ENCODE measurements at regions not wholly inside any gene's neighbourhood (a gene's known extent, or its start where the extent isn't known, plus 50 kb on each side); places are given as distances from the start of the nearest gene placed in this dataset.

DNA sequence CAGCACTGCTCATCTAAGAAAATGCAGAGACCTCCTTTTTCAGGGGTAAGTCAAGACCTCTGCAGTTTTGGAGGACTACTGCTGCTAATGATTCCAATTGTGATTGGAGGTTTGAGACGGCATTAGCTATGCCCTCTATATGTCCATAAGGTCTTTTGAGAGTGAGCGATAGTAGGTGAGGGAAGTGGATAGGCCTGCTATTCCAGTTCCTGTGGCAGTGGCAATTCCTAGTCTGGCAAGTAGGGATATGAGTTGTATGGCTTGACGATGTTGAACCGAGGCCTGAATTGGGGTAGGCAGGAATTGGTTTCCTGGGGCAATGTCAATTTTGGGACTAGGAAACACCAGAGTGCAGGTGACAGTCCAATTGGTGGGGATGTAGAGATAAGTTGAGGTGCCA, 913.1 kb upstream of the SLITRK5 start:
- DNase-seq, result no peak

DNA sequence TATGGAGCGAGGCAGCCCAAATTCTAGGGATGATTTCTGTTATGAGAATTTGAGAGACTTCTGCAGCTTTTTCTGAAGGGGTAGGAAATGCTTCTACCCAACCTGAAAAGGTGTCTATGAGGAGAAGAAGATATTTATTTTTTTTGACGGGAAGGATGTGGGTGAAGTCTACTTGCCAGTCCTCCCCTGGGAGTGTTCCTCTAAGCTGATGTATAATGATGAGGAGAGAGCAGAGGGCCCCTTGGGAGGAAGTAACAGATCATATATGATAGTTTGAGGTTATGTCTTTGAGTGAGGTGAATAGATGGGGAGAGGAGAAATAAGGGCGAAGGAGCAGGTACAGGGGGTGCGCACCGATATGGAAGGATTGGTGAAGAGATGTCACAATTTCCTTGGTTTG, 910.6 kb upstream of the SLITRK5 start:
- no peak for DNase-seq

DNA sequence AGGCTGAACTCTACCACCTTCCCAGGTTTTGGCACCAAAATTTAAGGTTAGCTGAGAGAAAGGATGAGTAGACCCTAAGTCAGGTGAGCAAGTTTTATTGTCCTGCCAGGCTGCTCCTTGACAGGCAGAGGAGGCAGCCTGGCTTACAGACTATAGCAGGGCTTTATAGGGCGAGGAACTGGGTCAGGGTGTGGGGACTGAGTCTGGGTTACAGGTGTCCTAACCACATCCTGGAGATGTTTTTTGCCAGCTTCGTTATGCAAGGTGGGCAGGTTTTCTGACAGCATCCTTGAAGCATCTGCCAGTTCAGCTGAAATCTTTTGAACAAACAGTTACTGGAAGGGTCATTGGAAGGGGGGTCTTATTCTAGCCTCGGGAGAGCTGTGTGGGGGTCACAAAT, 905.7 kb upstream of the SLITRK5 start:
- no peak for DNase-seq

DNA sequence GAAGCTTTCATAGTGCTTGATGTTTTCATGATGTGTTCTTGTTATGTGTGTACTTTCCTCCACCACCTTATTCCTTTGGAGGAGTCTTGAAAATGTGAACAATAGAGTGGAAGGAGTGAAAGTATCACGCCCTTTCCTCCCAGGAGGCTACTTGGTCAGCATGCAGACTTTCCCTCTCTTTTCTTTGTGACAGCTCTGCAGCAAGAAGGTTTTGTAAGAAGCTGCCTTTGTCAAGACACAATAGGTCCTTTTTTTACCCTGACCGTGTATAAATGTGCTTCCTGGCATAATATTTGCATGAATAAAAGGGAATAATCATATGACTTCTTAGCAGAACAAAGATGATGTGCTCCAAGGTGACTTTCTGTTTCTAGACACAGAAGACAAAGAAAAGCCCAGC, 882.6 kb upstream of the SLITRK5 start:
- DNase-seq, result no peak

DNA sequence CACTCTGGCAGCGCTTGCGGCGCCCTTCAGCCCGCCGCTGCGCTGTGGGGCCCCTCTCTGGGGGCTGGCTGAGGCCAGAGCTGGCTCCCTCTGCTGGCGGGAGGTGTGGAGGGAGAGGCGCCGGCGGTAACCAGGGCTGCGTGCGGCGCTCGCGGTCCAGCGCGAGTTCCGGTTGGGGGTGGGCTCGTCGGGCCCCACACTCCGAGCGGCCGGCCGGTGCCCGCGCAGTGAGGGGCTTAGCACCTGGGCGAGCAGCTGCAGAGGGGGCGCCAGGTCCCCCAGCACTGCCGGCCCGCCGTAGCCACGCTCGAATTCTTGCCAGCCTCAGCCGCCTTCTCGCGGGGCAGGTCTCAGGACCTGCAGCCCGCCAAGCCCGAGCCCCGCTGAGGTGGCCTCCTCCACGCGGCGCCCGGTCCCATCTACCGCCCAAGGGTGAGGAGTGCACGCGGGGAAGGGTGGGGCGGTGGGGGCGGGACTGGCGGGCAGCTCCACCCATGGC, 879.0 kb upstream of the SLITRK5 start:
- no peak for DNase-seq

DNA sequence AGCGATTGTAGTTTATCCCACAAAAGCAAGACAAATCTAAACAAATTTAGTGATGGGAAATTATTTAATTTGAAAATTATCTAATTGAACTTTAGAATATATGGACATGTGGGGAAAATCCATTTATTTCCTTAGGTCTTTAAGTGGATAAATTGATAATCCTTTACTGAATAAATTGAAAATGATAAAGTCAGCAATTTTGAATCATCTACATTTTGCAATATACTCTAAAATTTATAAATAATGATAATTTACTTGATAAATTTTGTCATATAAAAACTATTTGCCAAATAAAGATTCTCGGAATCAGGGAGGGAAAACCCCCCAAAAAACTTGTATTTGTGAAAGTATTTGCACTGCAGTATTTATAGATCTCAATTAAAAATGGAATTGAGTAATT, 875.3 kb upstream of the SLITRK5 start:
- DNase-seq, result no peak

DNA sequence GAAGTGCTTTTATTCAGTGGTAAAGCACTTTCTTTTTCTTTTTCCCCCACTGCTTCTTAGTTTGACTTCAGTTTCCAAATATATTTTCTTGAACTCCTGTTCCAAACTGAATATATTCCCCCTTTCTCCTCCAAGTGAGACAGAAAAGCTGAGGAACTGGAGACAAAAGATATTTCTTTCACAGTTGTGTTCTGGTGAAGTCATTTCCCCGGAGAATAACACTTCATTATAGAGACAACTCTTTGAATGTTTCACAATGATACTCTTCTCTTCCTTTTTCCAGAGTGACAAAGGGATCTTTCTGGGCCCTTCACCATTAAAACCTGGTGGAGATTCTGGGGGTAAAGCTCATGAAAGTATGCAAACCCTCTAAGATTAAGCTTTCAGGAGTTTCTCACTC, 860.8 kb upstream of the SLITRK5 start:
- DNase-seq, result no peak

DNA sequence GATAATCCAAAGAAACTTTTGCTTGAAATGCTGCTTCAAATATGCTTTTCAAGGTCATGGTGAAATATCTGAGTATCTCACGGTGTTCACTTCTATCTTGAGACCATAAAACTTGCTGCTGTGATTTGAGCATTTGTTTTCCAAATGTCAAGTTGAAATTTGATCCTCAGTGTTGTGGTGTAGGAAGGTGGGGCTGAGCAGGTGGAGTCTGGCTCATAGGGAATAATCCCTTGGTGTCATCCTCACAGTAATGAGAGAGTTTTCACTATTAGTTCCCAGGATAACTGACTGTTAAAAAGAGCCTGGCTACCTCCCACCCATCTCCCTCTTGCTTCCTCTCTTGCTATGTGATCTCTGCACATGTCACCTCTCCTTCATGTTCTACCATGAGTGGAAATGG, 858.0 kb upstream of the SLITRK5 start:
- DNase-seq, result no peak

DNA sequence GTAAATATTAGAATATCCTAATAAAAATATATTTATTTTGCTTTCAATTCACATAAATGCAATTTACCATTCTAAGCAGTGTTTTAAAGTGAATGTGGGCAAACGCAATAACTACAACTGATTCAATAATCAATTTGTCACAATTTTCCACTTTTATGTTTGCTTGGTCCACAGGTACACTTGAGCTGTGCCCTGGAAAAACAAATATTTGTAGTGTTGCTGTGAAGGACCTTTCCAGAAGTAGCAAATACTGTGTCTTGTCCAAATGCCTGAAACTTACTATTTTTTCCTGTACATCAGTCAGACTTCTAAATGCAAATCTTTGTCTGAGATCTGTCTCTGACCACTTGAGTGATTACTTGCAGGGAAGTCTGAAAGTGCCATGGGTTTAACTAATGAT, 845.8 kb upstream of the SLITRK5 start:
- no peak for DNase-seq

DNA sequence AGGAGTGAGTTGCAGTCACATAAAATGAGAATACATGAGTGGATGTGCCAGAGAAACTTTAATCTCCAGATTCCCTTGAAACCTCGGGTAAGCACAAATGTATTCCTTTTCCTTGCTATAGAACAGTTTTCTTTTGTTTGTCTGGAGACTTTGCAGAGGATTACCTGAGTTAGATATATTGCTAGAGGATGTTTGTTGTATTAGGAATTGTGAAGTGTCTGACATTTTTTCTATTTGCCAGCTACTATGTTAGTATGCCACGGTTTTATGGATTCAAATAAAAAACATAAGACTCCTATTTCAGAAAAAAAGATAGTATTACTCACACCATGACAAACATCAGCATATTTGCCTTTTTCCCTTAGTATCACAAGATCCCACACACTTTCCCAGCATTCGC, 844.9 kb upstream of the SLITRK5 start:
- no peak for DNase-seq

DNA sequence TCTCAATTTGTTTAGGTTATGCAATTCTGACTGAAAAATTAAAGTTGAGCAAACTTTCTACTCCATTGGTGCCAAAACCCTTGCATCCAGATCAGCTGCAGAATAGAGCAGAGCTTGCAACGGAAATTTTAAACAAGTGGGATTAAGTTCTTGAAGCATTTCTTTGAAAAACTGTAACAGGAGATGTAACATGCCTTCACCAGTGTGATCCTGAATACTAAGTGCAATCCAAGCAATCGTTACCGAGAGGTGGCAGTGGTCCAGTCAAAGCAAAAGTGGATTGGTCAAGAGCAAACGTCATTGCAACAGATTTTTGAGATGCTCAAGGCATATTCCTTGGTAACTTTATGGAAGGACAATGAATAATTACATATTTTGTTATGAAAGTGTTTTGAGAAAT, 841.1 kb upstream of the SLITRK5 start:
- no peak for DNase-seq

DNA sequence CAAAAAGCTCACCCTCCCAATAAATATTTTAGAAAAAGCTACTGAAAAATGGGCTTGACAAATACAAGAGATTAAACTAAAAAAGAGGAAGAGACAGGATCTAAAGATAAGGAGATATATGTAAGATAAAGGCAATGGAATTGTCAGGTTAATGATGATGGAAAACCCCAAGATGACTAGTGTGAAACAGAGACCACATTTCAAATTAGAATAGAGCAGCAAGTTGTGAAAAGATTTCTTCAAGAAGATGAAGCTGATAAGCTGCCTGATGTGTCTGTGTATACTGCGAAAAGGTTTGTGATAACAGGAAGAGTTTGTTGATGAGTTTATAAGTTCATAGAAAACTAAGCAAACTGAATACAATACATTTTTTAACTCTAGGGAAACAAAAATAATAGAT, 840.1 kb upstream of the SLITRK5 start:
- peak; percentile 32 for DNase-seq

DNA sequence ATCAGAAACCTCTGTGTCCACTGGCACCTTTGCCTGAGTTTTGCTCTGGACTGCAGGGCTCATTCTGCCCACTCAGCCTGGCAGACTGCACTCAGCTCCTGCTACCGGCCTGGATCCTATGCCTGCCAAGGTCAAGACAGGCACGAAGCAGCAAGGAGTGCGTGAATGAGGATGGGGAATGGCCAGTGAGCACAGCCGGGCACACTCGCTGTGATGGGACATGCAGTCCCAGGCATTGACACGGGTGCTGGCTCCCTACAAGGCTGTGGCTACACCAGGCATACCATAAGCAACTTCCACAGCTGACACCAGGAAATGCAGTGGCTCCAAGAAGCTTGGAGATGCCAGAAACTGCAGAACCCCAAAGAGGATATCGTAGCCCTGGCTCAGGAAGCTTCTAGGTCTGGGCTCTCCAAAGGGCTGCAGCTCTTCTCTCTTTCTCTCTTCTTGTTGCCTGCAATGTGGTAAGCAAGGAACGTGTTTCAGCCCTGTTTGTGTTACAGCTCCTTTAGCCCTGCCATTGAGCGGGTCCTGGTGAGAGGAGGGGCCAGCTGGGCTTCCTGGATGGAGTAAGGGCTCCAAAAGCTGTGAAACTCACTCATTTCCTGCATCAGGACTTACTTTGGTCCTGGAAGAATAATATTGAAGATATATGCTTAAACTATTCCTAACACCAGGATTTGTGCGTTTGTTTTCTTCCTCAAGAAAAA, 832.6 kb upstream of the SLITRK5 start:
- DNase-seq, result no peak

DNA sequence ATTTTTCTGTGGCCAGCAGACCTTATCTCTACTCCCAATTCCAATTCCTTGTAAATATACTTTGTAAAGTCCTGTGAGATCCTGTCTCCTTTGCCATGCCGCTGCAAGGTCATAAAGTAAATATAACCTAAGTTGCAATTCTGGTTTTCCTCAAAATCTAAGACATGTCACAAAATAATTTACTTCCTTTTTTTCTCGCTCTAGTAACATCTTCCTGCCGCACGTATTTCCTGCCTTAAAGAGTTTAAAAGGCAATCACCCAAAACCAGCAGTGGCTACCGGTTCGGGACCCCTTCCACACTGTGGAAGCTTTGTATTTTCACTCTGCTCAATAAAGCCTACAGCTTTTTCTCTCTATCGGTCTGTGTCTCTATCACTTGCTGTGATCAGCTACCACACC, 832.0 kb upstream of the SLITRK5 start:
- peak; percentile 2 for DNase-seq

DNA sequence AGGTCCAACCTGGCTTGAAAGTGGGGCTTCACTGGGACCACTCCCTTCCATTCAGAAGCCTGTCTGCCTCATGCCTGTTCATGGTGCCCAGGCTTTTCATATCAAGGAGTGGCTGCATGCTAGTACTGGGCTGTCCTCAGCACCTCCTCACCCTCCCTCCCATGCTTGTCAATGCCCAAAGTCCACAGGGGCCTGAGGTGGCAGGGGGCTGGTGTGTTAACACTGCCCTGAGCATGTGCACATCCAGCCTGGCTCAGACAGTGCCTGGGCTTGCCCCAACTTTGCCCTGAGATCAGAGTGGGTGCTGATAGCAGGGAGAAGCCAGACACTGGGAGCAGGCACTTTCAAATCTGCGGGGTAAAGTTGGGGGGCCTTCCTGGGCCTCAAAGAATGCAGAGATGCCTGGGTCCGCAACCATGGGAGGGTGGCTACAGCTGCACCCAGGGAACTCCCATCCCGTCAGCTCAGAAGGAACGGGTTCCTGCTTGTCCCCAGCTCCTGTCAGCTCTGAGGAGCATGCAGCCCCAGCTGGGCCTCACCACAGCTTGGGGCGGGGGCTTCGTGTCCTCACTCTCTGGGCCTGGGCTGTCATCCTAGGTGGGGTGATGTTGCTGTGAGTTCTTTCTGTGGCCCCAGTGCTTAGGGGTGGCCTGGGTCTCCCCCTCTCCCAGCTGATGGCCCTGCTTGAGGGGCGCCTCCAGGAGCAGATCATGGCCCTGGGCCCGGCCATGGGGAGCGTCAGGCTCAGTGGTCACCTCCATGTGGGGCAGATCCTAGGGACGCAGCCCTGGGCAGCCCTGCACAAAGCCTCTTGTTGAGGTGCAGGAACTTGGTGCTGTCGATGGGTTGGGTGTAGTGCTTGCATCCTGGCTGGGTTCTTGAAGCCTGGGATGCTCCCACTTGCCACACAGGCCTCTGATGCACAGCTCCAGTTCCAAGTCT, 830.6 kb upstream of the SLITRK5 start:
- no peak for DNase-seq

DNA sequence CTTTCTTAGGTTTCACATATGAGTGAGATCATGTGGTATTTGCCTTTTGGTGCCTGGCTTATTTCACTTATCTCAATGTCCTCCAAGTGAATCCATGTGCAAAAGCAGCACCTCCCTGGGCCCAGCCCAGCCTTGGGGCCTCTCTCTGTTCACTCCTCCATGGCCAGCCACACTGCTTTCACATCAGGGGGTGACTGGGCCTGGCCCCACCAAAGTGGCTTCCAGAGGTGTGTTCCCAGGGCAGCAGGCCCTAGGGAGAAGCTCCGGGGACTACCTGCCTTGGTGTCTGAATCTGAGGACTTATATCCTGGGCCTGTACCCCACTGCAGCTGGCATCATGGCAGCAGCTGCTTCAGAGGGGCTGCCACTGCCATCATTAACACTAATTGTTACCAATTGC, 829.9 kb upstream of the SLITRK5 start:
- DNase-seq, result no peak

DNA sequence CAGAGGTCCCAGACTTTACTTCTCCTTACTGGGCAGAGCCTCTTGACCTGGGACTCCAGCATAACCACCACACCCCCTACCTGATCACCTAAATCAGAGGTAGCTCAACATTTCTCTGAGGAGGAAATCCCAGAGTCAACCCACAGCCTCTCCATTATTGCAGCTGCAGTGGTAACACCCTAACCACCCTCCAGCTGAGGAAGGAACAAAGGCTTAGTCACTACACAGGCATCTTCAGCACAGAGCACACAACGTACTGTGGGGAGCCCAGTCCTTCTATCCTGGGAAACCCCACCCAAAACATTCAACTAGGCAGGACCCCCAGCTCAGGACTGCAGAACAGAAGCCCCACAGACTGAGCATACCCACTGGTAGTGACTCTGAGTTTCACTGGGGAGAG, 824.7 kb upstream of the SLITRK5 start:
- no peak for DNase-seq

DNA sequence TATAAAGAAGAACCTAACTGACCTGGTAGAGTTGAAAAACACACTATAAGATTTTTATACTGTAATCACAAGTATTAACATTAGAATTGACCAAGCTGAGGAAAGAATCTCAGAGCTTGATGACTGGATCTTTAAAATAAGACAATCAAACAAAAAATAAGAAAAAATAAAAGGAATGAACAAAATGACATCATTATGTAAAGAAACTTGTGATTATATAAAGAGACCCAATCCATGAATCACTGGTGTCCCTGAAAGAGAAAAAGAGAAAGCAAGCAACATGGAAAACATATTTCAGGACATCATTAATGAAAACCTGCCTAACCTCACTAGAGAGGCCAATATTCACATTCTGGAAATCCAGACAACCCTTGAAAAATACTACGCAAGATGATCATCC, 822.5 kb upstream of the SLITRK5 start:
- no peak for DNase-seq

DNA sequence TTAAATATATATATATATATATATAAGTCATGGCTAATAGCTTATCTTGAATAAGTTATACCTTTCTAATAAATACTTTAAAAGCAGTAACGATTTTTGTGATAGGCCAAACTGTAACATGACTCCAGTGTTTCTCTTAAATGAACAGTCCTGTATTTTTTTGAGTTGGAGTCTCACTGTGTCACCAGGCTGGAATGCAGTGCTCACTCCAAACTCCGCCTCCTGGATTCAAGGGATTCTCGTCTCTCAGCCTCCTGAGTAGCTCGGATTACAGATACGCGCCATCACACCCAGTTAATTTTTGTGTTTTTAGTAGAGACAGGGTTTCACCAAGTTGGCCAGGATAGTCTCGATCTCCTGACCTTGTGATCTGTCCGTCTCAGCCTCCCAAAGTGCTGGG, 814.2 kb upstream of the SLITRK5 start:
- no peak for DNase-seq

DNA sequence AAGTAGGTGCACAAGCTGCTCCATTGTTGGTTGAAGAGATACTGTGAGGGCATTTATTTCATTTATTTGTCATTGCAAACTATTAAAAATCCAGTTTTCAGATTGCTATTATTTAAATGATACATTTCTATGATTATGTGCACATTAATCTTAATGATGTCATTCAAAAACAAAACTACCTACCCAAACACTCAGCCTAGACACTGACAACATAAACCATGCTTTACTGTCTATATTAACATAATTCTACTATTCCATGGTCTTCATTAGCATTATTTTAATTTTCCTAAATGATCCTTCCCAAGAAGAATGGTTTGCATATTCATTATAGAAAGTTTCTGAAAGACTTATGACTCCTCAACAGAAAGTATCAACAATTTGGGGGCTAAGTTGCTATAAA, 813.0 kb upstream of the SLITRK5 start:
- no peak for DNase-seq

DNA sequence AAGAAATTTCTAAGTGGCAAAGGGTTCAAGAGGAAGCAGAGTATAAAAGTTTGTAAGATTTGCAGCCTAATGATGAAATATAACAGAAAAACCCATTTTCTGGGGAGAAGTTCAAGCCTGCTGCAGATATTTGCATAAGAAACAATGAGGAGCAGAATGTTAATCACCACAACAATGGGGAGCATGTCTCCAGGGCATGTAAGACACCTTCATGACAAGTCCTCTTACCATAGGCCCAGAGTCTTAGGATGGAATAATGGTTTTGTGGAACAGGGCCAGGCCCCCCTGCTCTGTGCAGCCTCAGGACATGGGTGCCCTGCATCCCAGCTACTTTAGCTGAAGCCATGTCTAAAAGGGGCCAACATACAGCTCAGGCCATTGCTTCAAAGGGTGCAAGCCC, 809.0 kb upstream of the SLITRK5 start:
- DNase-seq, result no peak

DNA sequence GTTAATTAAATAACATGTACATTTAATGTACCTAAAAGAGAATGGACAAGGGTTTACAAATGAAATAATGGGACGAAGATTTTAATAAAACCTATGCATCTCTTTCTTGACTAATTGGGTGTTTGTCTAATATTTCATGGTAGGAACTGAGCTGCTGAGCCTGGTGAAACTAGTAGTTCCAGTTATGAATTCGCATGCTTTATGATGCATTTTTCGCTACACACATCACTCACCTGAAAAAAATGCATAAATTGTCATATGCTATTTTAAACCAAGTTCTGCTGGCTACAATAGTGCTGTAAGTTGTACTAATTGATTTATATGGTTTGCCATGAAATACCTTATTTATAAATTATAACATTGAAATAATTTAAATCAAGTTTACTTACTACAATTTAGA, 806.8 kb upstream of the SLITRK5 start:
- DNase-seq, result no peak

DNA sequence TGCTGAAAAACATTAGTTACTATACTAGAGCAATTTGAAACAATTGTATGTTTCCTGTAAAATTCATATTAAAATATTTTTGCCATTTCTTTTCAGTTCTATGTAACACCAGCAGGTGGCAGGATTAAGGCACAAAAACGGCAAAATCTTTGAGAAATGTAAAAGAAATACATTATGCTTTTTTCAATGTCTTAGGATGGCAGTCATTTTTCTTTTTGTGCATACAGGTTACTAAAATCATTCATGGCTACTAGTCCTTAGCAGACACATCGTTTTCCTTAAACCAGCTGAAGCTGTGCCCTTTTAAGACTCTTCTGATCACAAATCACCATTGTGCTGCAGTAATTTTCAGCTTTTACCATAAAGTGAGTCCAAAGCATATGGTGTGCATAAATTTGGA, 800.7 kb upstream of the SLITRK5 start:
- peak; percentile 72 for DNase-seq

DNA sequence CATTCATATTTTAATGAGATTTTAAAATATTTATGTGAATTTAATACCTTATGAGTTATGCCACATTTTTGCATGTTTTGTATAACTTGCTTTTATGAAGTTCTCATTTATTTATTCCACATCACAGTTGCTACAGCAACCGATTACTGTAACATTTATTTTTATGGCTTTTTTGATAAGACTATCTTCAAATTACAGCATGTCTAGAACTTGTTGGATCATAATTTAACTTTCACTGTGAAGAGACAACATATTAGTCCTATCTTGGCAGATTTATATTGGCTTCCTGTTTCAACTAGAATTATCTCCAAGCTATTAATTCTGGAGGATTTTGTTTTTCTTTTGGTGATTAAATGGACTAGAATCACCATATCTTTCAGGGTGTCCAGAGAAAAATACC, 793.7 kb upstream of the SLITRK5 start:
- DNase-seq, result peak; percentile 46

All from hematopoietic multipotent progenitor cell treated with erythropoietin and hydrocortisone succinate and interleukin-3 and kit ligand, for 4 days (in vitro differentiated cells).